NCI-H1436 (cell line): ENCODE measurements at regions not wholly inside any gene's neighbourhood (a gene's known extent, or its start where the extent isn't known, plus 50 kb on each side); places are given as distances from the start of the nearest gene placed in this dataset.

ENCODE experiments used
- DNase-seq: peaks from one replicate; lab custom pipeline; 2025; lab: John Stamatoyannopoulos, UW

DNA sequence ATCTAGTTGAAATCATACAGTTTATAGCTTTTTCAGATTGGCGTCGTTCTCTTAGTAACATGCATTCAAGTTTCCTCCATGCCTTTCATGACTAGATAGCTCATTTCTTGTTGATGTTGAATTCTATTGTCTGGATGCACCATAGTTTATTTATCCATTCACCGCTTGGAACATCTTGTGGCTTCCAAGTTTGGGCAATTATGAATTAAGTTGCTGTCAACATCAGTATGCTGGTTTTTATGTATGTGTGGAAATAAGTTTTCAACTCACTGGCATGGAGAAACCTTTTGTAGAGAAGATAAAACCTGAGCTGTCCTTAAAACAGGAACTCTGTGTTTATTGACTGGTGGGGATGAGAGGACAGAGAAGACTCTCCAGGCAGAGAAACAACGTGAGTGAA, 248.0 kb downstream of the CDC5L start:
- no peak for DNase-seq

DNA sequence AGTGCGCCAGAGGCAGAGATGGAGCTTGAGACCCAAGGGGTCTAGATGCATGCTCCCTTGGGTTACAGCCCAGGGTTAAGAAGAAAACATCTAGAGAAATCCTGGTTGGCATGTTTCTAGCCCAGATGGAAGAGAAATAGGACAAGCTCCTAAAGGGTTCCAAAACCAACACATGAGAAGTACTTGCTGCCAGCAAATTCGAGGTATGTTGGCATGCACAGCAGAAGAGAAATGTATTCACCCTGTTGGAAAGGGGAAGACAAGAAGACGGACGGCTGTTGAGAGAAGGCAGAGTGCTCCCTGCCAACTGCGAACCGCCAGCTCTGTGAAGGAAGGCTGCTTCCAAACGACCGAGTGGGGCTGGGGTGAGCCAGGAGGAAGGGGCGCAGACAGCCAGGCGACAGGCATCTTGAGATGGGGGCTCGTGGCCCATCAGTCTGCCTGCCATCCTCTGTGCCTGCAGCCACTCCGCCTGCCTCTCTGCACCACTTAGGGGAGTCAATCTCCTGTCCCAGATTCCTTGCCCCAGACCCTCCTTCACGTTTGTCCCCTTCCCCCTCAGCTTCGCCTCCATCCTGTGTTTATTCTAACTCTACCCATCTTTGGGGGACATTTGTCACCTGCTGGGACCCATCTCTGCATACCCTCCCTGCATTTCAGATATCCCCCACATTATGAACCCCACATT, 249.2 kb downstream of the CDC5L start:
- no peak for DNase-seq

DNA sequence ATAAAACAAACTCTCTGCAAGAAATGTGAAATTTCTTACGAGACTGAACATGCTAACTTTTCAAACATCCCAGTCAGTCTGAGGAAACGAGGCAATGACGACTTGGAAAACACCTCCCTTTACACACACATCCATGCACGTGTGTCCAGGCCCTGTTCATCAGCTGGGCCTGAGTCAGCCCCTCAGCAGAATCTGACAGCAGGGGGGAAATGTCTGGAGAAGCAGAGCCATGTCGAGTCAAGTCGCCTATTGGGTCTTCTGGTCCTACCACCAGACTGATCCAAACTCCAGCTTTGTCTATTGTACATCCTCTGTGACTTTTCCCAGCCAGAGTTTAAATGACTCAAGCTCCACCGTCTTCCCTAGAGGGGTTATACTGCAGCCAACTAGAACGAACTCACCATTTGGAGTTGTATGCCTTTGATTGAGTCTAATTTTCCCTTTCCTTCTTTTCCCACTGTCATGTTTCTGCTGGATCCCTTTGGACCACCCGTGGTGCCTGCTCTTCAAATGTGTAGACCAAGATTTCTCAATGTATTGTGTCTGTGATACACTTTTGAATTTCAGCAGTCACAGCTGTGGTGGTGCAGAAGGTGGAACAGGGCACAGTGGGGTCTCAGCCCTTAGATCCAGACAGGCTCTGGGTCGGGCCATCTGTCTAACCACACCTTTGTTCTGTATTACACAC, 254.0 kb downstream of the CDC5L start:
- no peak for DNase-seq

DNA sequence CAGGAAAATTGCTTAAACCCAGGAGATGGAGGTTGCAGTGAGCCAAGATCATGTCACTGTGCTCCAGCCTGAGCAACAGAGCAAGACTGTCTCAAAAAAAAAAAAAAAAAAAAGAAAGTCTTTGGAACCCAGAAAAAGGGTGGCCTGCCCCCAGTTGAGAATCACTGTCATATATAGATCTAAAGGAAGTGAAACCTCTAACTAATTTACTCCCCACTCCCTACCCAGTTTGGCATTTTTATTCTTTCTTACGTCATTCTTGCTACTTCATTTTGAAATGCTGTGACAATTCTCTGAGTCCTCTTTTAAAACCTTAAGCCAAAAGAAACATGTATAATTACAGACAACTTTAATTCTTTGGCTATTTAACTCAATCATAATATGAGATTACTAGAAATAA, 254.8 kb downstream of the CDC5L start:
- DNase-seq, result no peak

DNA sequence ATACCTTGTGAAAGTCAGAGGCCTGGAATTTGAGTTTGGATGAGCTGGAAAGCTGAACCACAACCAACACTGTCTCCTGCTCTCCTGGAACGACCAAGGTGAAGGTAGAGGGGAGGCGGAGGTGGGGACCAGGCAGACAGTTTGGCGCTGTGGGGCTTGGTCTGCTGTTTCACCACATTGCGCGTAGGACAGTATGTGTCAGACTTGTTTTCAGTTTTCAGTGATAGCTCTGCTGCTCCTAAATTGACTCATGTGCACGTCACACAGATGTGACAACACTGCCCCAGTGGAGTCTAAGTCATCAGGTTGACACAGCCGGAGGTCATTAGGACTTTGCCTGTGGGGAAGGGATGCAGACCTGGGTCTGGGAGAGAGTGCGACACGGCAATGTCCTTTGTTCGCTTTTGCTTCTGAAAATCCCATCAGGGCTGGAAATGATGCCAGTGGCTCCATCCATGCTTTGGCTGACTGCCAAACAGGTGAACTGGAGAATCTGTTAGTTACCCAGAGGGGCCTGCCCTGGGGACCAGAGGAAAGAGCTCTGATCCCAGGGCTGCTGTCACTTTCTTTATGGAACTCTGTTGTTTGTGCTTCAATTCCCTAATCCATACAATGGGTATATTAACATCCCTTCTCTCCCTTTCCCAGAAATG, 255.5 kb downstream of the CDC5L start:
- no peak for DNase-seq

DNA sequence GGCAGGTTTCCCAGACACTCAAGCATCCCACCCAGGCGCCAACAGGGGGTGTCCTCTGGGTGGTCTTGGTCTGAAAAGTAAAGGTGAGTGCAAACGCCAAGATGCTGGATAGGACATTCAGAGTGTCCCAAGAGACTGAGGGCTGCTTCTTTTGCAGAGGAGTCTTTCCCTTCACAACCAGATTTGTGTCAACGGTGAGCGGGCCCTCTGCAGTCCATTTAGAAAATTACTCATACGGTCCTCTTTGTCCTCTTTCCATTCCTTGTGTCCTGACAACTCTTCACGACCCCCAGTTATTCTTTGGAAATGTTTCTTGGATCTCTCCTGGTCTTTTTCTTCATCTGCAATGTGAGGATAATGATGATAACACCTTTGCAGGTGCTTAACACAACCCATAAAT, 257.8 kb downstream of the CDC5L start:
- no peak for DNase-seq

DNA sequence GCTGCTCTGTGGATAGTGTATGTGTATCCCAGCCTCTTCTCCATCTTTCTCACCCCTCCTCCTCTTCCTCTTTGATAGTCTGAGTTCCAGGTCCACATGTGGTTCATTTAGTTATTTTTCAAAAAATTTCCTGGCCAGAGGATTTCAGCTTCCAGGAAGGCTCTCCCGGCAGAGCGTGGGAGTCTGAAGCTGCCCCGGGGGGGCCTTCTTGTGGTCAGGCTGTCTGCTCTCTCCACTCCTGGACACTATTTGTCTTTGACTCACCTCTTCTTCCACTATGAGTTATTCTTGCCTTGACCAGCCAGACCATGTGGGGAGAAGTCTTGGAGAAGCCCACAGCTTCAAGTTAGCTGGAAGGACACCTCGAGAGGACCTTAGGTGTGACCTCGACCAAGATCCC, 258.8 kb downstream of the CDC5L start:
- DNase-seq, result no peak

DNA sequence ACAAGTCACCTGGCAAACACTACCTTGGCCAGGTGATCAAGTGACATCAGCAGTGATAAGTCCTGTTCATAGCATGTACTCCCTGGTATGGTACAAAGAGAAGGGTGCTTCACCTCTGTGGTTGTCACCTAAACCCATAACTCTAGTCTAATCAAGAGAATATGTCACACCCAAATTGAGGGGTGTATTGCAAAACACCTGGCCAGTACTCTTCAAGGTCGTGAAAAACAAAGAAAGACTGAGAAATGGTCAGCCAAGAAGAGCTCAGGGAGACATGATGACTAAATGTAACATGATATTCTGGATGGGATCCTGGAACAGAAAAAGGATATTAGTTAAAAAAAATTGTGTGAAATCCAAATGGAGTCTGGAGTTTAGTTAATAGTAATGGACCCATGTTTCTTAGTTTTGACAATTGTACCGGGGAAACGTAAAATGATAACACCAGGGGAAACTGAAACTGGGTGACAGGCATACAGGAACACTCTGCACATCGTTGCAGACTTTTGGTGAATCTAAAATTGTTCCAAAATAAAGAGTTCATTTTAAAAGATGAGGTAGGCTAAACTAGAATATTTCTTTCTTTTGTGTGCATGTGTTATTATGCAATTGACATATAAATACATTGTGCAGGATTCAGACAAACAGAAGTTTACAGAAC, 262.0 kb downstream of the CDC5L start:
- no peak for DNase-seq

DNA sequence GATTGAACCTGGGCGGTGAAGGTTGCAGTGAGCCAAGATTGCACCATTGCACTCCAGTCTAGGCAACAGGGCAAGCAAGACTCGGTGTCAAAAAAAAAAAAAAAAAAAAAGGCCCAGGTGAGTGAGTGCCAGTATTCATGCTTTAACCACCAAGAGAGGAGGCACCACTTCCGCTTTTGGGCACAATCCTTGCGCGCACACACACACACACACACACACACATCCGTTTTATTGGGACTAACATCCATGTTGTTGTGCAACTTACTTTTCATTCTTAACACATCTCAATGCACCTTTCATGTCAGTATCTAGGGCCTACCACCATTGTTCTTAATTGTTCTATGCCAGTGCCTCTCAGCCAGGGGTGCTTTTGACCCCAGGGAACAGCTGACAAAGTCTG, 263.0 kb downstream of the CDC5L start:
- DNase-seq, result no peak

DNA sequence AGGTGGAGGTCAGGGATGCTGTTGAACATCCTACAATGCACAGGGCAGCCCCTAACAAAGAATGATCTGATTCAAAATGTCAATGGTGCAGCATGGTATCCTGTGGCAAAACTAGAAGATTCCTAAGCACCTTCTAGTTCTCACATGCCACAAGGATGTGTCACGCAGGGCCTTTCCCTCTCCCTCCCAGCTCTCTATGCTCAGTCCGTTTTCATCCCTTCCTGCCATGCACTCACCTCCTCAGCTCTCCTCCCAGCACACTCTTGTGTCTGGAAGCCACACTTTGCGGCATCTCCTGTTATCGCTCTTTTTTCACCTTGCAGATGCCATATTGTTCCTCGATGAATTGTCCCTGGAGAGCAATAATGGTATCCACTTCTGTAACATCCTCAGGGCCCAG, 263.4 kb downstream of the CDC5L start:
- no peak for DNase-seq

DNA sequence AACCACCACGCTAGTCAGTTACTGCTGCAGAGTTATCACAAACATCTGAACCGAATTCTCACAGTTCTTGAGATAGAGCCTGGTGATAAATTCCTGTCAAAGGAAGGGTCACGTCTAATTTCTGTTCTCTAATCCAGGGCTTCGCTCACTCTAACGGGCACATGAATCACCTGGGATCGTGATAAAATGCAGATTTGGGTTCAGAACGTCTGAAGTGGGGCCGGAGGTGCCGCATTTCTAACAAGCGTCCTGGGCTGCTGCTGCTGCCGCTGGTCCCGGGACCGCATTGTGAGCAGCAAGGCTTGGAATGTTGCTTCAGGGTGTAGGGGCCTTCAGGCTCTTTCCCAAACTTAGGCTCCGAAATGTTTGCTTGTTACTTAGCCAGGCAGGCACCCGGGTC, 264.1 kb downstream of the CDC5L start:
- DNase-seq, result no peak

DNA sequence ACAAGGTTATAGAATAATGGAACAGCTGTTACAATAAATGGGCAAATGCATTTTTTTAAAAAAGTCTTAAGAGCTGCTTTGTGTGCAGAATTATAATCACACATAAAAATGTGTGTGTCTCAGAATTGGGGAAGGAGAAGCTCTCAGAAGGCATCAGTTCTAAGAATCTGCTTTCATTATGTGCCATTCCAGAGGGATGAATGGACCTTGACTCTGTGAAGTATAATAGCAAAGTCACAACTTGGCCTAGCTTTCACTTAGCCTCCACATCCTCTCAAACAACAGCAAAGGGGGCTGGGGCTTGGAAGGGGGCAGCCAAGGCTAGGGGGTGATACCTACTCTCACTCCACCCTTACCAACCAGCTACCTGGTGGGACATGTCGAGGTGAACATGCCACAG, 265.0 kb downstream of the CDC5L start:
- no peak for DNase-seq

DNA sequence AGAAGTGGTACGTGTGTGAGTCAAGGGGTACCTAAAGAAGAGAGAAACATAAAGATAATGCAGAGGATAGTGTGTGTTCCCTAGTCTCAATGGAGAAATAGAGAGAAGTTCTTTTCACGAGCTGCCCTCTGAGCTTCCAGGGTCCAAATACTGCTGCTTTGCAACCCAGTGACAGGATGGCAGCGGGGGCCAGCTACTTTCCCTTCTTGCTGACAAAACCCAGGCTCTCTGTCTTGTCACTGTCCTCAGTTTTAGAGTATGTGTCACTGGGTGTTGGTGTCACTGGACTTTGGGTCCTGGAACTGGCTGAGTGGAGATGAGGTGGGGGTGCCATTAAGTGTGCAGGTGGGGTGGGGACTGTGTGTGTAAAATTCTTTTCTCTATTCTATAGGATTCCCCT, 265.6 kb downstream of the CDC5L start:
- no peak for DNase-seq

DNA sequence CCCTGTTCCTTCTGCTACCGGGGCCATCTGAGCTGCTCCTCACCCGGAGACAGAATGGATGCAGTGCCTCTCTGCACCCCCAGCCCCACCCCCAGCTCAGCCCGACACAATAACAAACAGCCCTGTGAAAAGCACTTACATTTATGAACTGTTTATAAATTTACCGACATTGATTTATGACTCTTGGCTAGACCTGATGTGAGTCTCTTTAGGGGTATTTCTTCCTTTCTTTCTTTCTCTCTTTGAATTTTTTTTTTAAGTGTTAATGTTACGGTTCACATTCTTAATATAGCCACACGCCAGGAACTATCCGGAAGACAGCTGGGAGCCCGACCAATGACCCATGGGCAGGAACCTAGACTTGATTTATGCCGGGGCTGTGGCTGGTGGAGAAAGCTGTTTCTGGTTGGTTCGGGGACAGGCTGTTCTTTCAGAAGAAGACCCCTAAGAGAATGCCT, 266.3 kb downstream of the CDC5L start:
- DNase-seq, result no peak

DNA sequence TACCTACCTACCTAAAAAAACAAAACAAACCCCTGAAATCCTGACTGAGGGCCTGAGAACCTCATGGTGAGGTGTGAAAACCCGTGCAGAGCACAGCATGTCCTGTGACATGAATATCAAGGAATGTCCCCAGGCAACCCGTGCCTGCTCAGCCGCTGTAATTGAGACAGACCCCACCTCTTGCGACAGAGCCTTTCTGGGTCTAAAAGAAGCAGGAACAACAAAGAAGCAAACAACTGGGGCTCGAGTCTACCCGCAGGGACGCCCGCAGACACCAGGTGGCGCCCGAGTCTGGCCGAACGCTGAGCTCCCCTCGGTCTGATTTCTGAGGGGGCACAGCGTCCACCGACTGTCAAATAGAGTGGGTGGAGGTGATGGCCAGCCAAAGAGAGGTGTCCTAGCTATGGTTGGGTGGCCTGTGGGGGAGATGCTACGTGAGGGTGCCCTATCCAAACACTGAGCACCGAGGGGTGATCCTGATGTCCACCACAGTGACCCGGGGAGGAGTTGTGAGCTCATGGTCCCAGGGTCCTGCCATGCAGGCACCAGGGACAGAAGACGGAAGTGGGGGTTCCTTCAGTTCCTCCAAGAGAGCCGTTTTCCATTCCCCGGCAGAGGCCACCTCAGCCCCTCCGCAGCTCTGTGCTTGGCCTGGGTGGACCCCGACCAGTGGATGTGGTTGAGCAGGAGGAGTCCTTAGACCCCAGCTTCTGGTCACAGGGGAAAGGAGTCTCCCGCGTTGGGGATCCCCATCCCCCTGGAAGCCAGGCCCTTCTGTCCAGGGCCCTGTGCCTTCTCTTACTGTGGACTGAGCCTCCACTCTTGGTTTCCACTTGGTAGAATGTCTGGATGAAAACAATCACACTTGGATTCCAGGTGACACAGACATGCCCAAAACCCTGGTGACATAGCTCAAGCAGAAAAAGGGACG, 268.2 kb downstream of the CDC5L start:
- peak; percentile 43 for DNase-seq

DNA sequence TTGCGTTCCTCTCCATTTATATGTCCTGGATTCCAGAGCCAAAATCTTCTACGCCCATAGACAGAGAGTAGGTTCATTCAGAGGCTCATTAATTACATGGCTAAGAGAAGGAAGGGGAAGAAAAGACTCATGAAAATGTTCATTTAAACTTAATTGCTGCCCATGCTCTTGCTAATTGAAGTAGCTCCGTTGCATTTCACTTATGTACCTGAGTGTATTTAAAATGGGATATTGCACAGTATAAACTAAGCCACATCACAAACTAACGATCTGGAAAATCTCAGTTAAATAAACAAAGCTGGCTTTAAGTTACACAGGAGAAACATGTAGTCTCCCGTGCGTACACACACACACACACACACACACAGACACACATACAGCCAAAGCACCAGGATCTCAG, 269.2 kb downstream of the CDC5L start:
- DNase-seq, result no peak

DNA sequence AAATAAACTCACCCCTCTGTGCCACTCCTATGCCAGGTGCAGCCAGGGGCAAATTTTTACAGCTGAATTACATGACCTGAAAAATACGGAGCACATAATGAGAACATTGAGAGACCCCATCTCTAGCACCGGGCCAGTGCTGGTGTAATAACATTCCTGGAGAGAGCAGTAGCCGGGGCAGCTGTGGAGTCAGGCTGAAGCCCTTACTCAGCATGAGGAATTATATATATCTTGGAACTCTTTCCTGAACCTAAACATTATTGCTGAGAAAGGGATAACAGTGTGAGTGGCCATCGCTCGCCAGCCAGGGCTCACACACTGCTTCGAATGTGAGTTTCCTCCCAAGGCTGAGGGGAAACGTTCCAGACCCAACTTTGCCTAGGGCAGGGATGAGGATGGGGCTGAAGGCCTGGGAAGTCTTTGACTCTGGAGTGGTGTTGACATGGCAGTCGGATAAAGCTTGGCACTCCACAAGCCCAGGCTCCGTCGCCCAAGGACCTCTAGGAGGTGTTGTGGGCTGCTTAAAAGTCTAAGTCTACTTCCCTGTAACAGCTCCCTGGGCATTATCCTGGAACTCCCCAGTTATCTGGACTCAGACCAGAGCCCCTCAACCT, 269.8 kb downstream of the CDC5L start:
- DNase-seq, result no peak

DNA sequence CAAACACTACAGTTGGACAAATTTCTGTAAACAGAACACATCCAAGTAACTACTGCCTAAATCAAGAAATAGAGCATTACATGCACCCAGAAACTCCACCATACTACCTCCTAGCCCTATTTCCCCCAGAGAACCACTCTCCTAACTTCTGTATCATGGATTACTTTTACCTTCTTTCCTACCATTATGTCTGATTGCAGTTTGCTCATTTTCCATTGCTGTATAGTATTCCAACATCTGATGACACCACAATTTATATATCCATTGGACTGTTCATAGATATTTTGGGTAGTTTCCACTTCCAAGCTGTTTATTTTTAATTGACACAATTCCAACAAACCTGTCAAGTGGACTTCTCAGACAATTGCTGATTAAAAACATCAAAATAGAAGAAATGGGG, 271.1 kb downstream of the CDC5L start:
- DNase-seq, result no peak

DNA sequence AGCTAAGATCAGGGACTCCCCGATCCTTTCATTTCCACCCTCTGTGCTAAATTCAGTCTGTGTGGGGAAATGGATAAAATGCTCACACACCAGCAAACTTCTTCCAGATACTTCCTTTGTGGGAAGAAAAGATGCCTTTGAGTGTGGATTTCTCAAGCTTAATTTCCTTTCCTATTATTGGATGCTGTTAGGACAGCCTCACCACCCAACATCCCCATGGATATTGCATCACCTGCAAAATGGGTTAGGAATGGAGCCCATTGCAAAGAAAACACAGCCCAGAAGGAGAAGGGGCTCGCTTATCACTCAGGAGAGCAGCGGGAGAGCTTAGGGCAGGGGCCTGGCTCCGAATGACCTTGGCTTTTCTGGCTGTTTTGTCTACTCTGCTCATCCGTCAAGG, 272.2 kb downstream of the CDC5L start:
- no peak for DNase-seq

DNA sequence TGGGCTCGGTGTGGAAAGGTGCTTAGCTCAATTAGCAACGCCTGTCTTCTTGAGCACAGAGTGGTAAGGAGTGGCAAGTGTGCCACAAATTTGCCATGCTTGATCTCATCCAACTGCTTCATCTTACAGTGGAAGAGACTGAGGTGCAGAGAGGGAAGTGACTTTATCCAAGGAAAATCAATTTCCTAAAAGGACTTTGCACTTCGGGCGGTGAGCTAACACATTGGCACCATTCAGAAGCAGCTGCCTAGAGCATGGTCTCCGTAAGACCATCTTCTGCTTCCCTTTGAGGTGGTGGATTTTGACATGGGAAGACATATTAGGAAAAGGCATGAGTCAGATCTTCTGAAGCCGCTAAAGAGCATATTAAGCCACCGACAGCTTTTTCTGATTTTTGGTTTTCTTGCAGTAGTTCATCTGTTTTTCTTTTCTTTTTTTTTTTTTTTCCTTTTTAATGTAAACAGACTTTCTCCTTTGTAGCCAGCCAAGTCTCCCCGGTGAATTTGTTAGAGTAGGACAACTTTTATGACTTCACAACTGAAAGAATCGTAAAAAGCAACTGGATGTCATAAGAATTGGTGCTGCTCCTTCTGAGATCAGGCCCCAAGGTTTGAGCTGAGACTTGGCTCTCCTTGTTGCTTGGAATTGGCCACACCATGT, 273.2 kb downstream of the CDC5L start:
- no peak for DNase-seq
